WTC11 (cell line): ENCODE measurements at regions not wholly inside any gene's neighbourhood (a gene's known extent, or its start where the extent isn't known, plus 50 kb on each side); places are given as distances from the start of the nearest gene placed in this dataset.

Experiments used
- ATAC-seq: fragments of 200-7000 bp; cut with Tn5 transposase; 2 replicates; pipeline ENCODE4 v1.10.0; 2021; ENCODE audit warnings: mild to moderate bottlenecking, moderate library complexity
- CTCF ChIA-PET: fragments of 300-600 bp; sonication (Branson Sonifier 250); formaldehyde crosslinking; loops from one replicate; lab custom pipeline; 2021; ENCODE audit warnings: antibody characterized with exemption; lab: Charles Lee
- POLR2A ChIA-PET: fragments of 350-600 bp; sonication (Branson Sonifier 250); formaldehyde crosslinking; loops from one replicate; lab custom pipeline; 2021; ENCODE audit warnings: antibody characterized with exemption; lab: Charles Lee
- DNase-seq: peaks from one replicate; pipeline ENCODE4 v3.0.0; 2021; ENCODE audit warnings: low spot score
- H3K27ac Mint-ChIP-seq: 2 replicates; pipeline ENCODE4 v1.8.0; 2021; ENCODE audit warnings: mixed read lengths
- H3K27me3 Mint-ChIP-seq: 2 replicates; pipeline ENCODE4 v1.8.0; 2021; ENCODE audit warnings: low read depth, mild to moderate bottlenecking, moderate library complexity, mixed read lengths
- H3K36me3 Mint-ChIP-seq: 2 replicates; pipeline ENCODE4 v1.8.0; 2021; ENCODE audit warnings: mixed read lengths
- H3K4me1 Mint-ChIP-seq: 2 replicates; pipeline ENCODE4 v1.8.0; 2022; ENCODE audit warnings: mixed read lengths
- H3K4me3 Mint-ChIP-seq: 2 replicates; pipeline ENCODE4 v1.8.0; 2021; ENCODE audit warnings: mild to moderate bottlenecking, moderate library complexity, mixed read lengths
- H3K9me3 Mint-ChIP-seq: 2 replicates; pipeline ENCODE4 v1.8.0; 2021; ENCODE audit warnings: mixed read lengths
- CREM ChIP-seq: sonication (generic); formaldehyde crosslinking; IDR thresholded peaks from 2 replicates; pipeline ENCODE4 v1.8.1; 2022; ENCODE audit warnings: mild to moderate bottlenecking, missing genetic modification reagents, moderate library complexity
- ERG ChIP-seq: fragments of 250-450 bp; sonication (Bioruptor Pico); IDR thresholded peaks from 2 replicates; pipeline ENCODE4 v1.8.0; 2021; ENCODE audit warnings: mild to moderate bottlenecking
- FOXP4 ChIP-seq: sonication (generic); formaldehyde crosslinking; IDR thresholded peaks from 2 replicates; pipeline ENCODE4 v1.8.0; 2022; ENCODE audit warnings: mild to moderate bottlenecking, missing genetic modification reagents
- GTF2I ChIP-seq: fragments of 250-450 bp; sonication (Bioruptor Pico); conservative IDR thresholded peaks from 2 replicates; pipeline ENCODE4 v1.4.0; 2021; ENCODE audit warnings: mild to moderate bottlenecking
- MXD4 ChIP-seq: fragments of 250-450 bp; sonication (Bioruptor Pico); IDR thresholded peaks from 2 replicates; pipeline ENCODE4 v1.8.0; 2021; ENCODE audit warnings: mild to moderate bottlenecking, moderate library complexity, borderline replicate concordance
- NFYB ChIP-seq: sonication (generic); formaldehyde crosslinking; conservative IDR thresholded peaks from 2 replicates; pipeline ENCODE4 v1.8.0; 2022; ENCODE audit warnings: low read depth, missing genetic modification reagents
- NR2C2 ChIP-seq: sonication (generic); formaldehyde crosslinking; IDR thresholded peaks from 2 replicates; pipeline ENCODE4 v1.8.0; 2022; ENCODE audit warnings: mild to moderate bottlenecking, missing genetic modification reagents
- NR3C1 ChIP-seq: sonication (generic); formaldehyde crosslinking; conservative IDR thresholded peaks from 2 replicates; pipeline ENCODE4 v1.8.1; 2023; ENCODE audit warnings: low read depth, mild to moderate bottlenecking, missing genetic modification reagents
- PRDM15 ChIP-seq: sonication (generic); formaldehyde crosslinking; IDR thresholded peaks from 2 replicates; pipeline ENCODE4 v1.8.0; 2022; ENCODE audit warnings: missing genetic modification reagents
- PRRX2 ChIP-seq: fragments of 250-450 bp; sonication (Bioruptor Pico); IDR thresholded peaks from 2 replicates; pipeline ENCODE4 v1.8.0; 2021; ENCODE audit warnings: mild to moderate bottlenecking
- RELA ChIP-seq: sonication (generic); formaldehyde crosslinking; IDR thresholded peaks from 2 replicates; pipeline ENCODE4 v1.8.1; 2022; ENCODE audit warnings: missing genetic modification reagents, mild to moderate bottlenecking, borderline replicate concordance
- TEAD4 ChIP-seq: sonication (generic); formaldehyde crosslinking; IDR thresholded peaks from 2 replicates; pipeline ENCODE4 v1.8.0; 2022; ENCODE audit warnings: mild to moderate bottlenecking, missing genetic modification reagents
- ZNF121 ChIP-seq: sonication (generic); formaldehyde crosslinking; IDR thresholded peaks from 2 replicates; pipeline ENCODE4 v1.8.0; 2023; ENCODE audit warnings: missing genetic modification reagents
- ZNF138 ChIP-seq: sonication (generic); formaldehyde crosslinking; conservative IDR thresholded peaks from 2 replicates; pipeline ENCODE4 v1.8.1; 2022; ENCODE audit warnings: mild to moderate bottlenecking, moderate library complexity, missing genetic modification reagents
- ZSCAN18 ChIP-seq: fragments of 250-450 bp; sonication (Bioruptor Pico); IDR thresholded peaks from 2 replicates; pipeline ENCODE4 v2.1.2; 2022; ENCODE audit warnings: mild to moderate bottlenecking, moderate library complexity
- TF ChIP-seq, protein P1 (sequence below): fragments of 250-450 bp; sonication (Bioruptor Pico); IDR thresholded peaks from 2 replicates; pipeline ENCODE4 v1.9.0; 2021; ENCODE audit warnings: mild to moderate bottlenecking, borderline replicate concordance
- TF ChIP-seq, protein P2 (sequence below): fragments of 250-450 bp; sonication (Bioruptor Pico); IDR thresholded peaks from 2 replicates; pipeline ENCODE4 v1.9.0; 2021; ENCODE audit warnings: mild to moderate bottlenecking

- TF ChIP-seq NR3C1: no peak
Observed at GRCh38 chr9:2286825-2287455, 271.8 kb downstream of the SMARCA2 start (continued).

GRCh38 chr9:2288309-2288708, 273.2 kb downstream of the SMARCA2 start:
- H3K9me3 Mint-ChIP-seq: peaks cover 10% of the 10 kb centered on the region
- H3K4me3 Mint-ChIP-seq: no peak overlapping the region
- TF ChIP-seq ERG (CRISPR knock-in tag): no peak
- TF ChIP-seq, protein P1, sequence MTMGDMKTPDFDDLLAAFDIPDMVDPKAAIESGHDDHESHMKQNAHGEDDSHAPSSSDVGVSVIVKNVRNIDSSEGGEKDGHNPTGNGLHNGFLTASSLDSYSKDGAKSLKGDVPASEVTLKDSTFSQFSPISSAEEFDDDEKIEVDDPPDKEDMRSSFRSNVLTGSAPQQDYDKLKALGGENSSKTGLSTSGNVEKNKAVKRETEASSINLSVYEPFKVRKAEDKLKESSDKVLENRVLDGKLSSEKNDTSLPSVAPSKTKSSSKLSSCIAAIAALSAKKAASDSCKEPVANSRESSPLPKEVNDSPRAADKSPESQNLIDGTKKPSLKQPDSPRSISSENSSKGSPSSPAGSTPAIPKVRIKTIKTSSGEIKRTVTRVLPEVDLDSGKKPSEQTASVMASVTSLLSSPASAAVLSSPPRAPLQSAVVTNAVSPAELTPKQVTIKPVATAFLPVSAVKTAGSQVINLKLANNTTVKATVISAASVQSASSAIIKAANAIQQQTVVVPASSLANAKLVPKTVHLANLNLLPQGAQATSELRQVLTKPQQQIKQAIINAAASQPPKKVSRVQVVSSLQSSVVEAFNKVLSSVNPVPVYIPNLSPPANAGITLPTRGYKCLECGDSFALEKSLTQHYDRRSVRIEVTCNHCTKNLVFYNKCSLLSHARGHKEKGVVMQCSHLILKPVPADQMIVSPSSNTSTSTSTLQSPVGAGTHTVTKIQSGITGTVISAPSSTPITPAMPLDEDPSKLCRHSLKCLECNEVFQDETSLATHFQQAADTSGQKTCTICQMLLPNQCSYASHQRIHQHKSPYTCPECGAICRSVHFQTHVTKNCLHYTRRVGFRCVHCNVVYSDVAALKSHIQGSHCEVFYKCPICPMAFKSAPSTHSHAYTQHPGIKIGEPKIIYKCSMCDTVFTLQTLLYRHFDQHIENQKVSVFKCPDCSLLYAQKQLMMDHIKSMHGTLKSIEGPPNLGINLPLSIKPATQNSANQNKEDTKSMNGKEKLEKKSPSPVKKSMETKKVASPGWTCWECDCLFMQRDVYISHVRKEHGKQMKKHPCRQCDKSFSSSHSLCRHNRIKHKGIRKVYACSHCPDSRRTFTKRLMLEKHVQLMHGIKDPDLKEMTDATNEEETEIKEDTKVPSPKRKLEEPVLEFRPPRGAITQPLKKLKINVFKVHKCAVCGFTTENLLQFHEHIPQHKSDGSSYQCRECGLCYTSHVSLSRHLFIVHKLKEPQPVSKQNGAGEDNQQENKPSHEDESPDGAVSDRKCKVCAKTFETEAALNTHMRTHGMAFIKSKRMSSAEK: no peak
- TF ChIP-seq ZNF121 (CRISPR knock-in tag): no peak
- TF ChIP-seq PRRX2 (CRISPR knock-in tag): no peak
- no peak for TF ChIP-seq NFYB (CRISPR knock-in tag)
- TF ChIP-seq GTF2I: no peak
- TF ChIP-seq ZSCAN18 (CRISPR knock-in tag): no peak
- DNase-seq: no peak
- ChIA-PET CTCF (no interaction called here), POLR2A (no interaction called here)
- no peak for ATAC-seq
- H3K27me3 Mint-ChIP-seq: peaks cover 7% of the 10 kb centered on the region
- peak overlapping the region; percentile 10; the same call in 1 of the 2 replicates for H3K27ac Mint-ChIP-seq
- peaks cover 45% of the 10 kb centered on the region for H3K4me1 Mint-ChIP-seq
- H3K36me3 Mint-ChIP-seq: peaks cover 40% of the 10 kb centered on the region

DNA sequence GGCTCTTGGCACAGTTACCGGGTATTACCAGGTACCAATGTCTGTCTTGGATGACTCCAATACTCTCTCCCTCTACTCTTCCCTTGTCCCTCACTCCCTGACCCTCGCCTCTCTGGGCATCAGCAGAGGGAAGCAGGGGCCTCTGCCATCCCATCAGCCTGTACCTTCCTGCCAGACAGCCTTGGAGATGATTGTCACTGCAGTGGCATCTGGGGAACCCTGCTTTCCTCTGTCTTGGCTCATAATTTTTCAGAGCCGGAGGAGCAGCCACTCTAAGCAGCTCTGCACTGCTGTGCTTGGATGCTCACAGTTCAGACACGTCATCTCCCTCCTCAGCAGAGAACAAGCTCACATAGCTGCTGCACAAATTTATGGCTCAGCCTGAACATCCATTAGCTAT, 274.1 kb downstream of the SMARCA2 start:
- Mint-ChIP-seq H3K27me3 (peaks cover 16% of the 10 kb centered on the region), H3K9me3 (peaks cover 10% of the 10 kb centered on the region), H3K27ac (peak overlapping the region; percentile 74), H3K4me1 (peaks cover 54% of the 10 kb centered on the region), H3K36me3 (peaks cover 42% of the 10 kb centered on the region), H3K4me3 (no peak overlapping the region)
- DNase-seq: no peak
- no peak for ATAC-seq
- ChIA-PET CTCF (no interaction called here), POLR2A (interaction anchor here (0.6 kb wide), 1 partner anchor 188 kb away, joined by 3 read pairs; no protein-coding TSS in a partner anchor)
- TF ChIP-seq CREM (no peak), RELA (CRISPR knock-in tag) (no peak), ZNF138 (no peak), PRDM15 (no peak), NR2C2 (no peak), FOXP4 (no peak), TEAD4 (no peak), MXD4 (CRISPR knock-in tag) (no peak)
- TF ChIP-seq, protein P2, sequence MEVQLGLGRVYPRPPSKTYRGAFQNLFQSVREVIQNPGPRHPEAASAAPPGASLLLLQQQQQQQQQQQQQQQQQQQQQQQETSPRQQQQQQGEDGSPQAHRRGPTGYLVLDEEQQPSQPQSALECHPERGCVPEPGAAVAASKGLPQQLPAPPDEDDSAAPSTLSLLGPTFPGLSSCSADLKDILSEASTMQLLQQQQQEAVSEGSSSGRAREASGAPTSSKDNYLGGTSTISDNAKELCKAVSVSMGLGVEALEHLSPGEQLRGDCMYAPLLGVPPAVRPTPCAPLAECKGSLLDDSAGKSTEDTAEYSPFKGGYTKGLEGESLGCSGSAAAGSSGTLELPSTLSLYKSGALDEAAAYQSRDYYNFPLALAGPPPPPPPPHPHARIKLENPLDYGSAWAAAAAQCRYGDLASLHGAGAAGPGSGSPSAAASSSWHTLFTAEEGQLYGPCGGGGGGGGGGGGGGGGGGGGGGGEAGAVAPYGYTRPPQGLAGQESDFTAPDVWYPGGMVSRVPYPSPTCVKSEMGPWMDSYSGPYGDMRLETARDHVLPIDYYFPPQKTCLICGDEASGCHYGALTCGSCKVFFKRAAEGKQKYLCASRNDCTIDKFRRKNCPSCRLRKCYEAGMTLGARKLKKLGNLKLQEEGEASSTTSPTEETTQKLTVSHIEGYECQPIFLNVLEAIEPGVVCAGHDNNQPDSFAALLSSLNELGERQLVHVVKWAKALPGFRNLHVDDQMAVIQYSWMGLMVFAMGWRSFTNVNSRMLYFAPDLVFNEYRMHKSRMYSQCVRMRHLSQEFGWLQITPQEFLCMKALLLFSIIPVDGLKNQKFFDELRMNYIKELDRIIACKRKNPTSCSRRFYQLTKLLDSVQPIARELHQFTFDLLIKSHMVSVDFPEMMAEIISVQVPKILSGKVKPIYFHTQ (CRISPR knock-in tag): no peak
